Left ventricle myocardium inferior (tissue), 1 donor: ENCODE measurements at regions not wholly inside any gene's neighbourhood (a gene's known extent, or its start where the extent isn't known, plus 50 kb on each side); places are given as distances from the start of the nearest gene placed in this dataset.

Experiments used
- DNase-seq: peaks from one replicate; pipeline ENCODE4 v3.0.0-alpha.2; 2020
- H3K27ac ChIP-seq: fragments of 200-600 bp; replicated peaks from 2 replicates; pipeline ENCODE4 v1.8.0; 2021
- H3K27me3 ChIP-seq: fragments of 200-600 bp; 2 replicates; pipeline ENCODE4 v1.8.0; 2021; ENCODE audit warnings: low read depth
- H3K36me3 ChIP-seq: fragments of 200-600 bp; 2 replicates; pipeline ENCODE4 v1.8.0; 2021
- H3K4me1 ChIP-seq: fragments of 200-600 bp; 2 replicates; pipeline ENCODE4 v1.8.0; 2021
- H3K4me3 ChIP-seq: fragments of 200-600 bp; 2 replicates; pipeline ENCODE4 v1.8.0; 2021; ENCODE audit warnings: mild to moderate bottlenecking, moderate library complexity
- H3K9me3 ChIP-seq: fragments of 200-600 bp; replicated peaks from 2 replicates; pipeline ENCODE4 v1.8.0; 2021
- intact Hi-C: fragments of 100-400 bp; cut with micrococcal nuclease; formaldehyde crosslinking; loops from one replicate; pipeline ENCODE4 v1.11.0; 2022
- TF ChIP-seq, protein P1 (sequence below): fragments of 200-600 bp; IDR thresholded peaks from 2 replicates; pipeline ENCODE4 v1.8.0; 2021; ENCODE audit warnings: antibody characterized with exemption, mild to moderate bottlenecking, borderline replicate concordance
- donor health status: DM: no; HTN: yes; CAD: no; lungs with severe emphysema.

GRCh38 chr1:30450148-30450817, 273.1 kb downstream of the MATN1 start:
- intact Hi-C loops, result no loop called here
- Histone ChIP-seq H3K36me3 (no peaks in the 10 kb centered on the region), H3K4me3 (no peak overlapping the region), H3K27ac (no peak overlapping the region), H3K9me3 (no peaks in the 10 kb centered on the region), H3K4me1 (no peaks in the 10 kb centered on the region), H3K27me3 (peaks cover 8% of the 10 kb centered on the region)
- no peak for DNase-seq
- TF ChIP-seq, protein P1, sequence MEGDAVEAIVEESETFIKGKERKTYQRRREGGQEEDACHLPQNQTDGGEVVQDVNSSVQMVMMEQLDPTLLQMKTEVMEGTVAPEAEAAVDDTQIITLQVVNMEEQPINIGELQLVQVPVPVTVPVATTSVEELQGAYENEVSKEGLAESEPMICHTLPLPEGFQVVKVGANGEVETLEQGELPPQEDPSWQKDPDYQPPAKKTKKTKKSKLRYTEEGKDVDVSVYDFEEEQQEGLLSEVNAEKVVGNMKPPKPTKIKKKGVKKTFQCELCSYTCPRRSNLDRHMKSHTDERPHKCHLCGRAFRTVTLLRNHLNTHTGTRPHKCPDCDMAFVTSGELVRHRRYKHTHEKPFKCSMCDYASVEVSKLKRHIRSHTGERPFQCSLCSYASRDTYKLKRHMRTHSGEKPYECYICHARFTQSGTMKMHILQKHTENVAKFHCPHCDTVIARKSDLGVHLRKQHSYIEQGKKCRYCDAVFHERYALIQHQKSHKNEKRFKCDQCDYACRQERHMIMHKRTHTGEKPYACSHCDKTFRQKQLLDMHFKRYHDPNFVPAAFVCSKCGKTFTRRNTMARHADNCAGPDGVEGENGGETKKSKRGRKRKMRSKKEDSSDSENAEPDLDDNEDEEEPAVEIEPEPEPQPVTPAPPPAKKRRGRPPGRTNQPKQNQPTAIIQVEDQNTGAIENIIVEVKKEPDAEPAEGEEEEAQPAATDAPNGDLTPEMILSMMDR, result no peak

- H3K27me3 ChIP-seq, result peaks cover 8% of the 10 kb centered on the region
- DNase-seq, result no peak
- intact Hi-C loops, result no loop called here
Measured at GRCh38 chr1:30449428-30450147, 273.8 kb downstream of the MATN1 start.

GRCh38 chr1:30449003-30449402, 274.4 kb downstream of the MATN1 start:
- no peak for DNase-seq
- no peaks in the 10 kb centered on the region for H3K36me3 ChIP-seq
- H3K9me3 ChIP-seq, result peaks cover 11% of the 10 kb centered on the region
- no peak overlapping the region for H3K4me3 ChIP-seq
- TF ChIP-seq, protein P1, result no peak
- H3K27ac ChIP-seq, result no peak overlapping the region
- H3K27me3 ChIP-seq, result peaks cover 8% of the 10 kb centered on the region
- intact Hi-C loops, result no loop called here
- H3K4me1 ChIP-seq, result no peaks in the 10 kb centered on the region

More at GRCh38 chr1:30449428-30450147, 273.8 kb downstream of the MATN1 start:
- Histone ChIP-seq H3K36me3 (no peaks in the 10 kb centered on the region), H3K4me3 (no peak overlapping the region), H3K9me3 (peaks cover 5% of the 10 kb centered on the region), H3K4me1 (no peaks in the 10 kb centered on the region), H3K27ac (no peak overlapping the region)
- TF ChIP-seq, protein P1, result no peak

GRCh38 chr1:30447701-30448100, 275.7 kb downstream of the MATN1 start:
- Histone ChIP-seq H3K36me3 (no peaks in the 10 kb centered on the region), H3K27ac (no peak overlapping the region), H3K27me3 (peaks cover 8% of the 10 kb centered on the region), H3K4me3 (no peak overlapping the region), H3K9me3 (peaks cover 12% of the 10 kb centered on the region), H3K4me1 (no peaks in the 10 kb centered on the region)
- TF ChIP-seq, protein P1, result no peak
- intact Hi-C loops, result no loop called here
- no peak for DNase-seq

DNA sequence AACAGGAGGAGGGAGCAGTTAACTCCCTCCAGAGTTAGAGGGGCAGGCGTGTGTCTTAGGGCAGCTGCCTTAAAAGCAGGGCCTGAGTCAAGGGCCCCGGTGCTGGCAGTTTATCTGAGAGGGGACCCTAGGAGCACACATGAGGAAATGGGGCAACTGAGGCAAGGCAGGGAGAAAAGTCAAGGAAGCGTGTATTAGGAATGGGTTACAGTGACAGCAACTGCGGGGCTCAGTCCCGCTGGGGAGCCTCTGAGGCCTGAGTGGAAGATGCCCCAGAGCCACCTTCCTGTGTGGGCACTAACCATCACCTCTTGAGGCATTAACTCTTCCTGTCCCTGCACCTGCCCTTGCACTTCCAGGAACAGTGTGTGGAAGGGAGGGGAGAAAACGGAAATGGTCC, 276.3 kb downstream of the MATN1 start:
- H3K27me3 ChIP-seq, result peaks cover 8% of the 10 kb centered on the region
- H3K9me3 ChIP-seq, result peaks cover 12% of the 10 kb centered on the region
- no peak overlapping the region for H3K4me3 ChIP-seq
- TF ChIP-seq, protein P1, result no peak
- H3K4me1 ChIP-seq, result no peaks in the 10 kb centered on the region
- H3K36me3 ChIP-seq, result no peaks in the 10 kb centered on the region
- no peak for DNase-seq
- no peak overlapping the region for H3K27ac ChIP-seq
- intact Hi-C loops, result no loop called here
